Astrocyte (in vitro differentiated cells and primary cell): ENCODE measurements at regions not wholly inside any gene's neighbourhood (a gene's known extent, or its start where the extent isn't known, plus 50 kb on each side); places are given as distances from the start of the nearest gene placed in this dataset.
"Not testable (repeated sequence)": the region's sequence is repeated elsewhere in the genome, so short reads cannot be mapped to it uniquely, and the experiment has no call there.

Experiments used
- DNase-seq: peaks from one replicate; pipeline ENCODE4 v3.0.0-alpha.2; 2010; ENCODE audit warnings: low read depth
- FAIRE-seq: peaks from 2 replicates; lab custom pipeline; 2011; peaks lifted over from hg19 to GRCh38; lab: Jason Lieb, UNC
- H2AFZ ChIP-seq: 2 replicates; pipeline ENCODE4 v1.6.0; 2012; ENCODE audit warnings: low read depth, low read length, inconsistent platforms
- H3K27ac ChIP-seq: 2 replicates; pipeline ENCODE4 v1.5.1; 2011; ENCODE audit warnings: low read depth, low read length, inconsistent platforms
- H3K27me3 ChIP-seq: 2 replicates; pipeline ENCODE4 v1.6.0; 2011; ENCODE audit warnings: low read length, inconsistent platforms; ENCODE audit not compliant: insufficient read depth
- H3K36me3 ChIP-seq: 2 replicates; pipeline ENCODE4 v1.5.1; 2011; ENCODE audit warnings: low read length, inconsistent platforms; ENCODE audit not compliant: insufficient read depth
- H3K4me1 ChIP-seq: 2 replicates; pipeline ENCODE4 v1.5.1; 2011; ENCODE audit warnings: low read length, inconsistent platforms; ENCODE audit not compliant: insufficient read depth
- H3K4me2 ChIP-seq: 2 replicates; pipeline ENCODE4 v1.6.0; 2012; ENCODE audit warnings: low read length, inconsistent platforms
- H3K4me3 ChIP-seq: 2 replicates; pipeline ENCODE4 v1.5.1; 2011; ENCODE audit warnings: low read depth, mild to moderate bottlenecking, low read length, inconsistent platforms; ENCODE audit not compliant: insufficient read depth
- H3K79me2 ChIP-seq: 2 replicates; pipeline ENCODE4 v1.6.0; 2012; ENCODE audit warnings: mild to moderate bottlenecking, low read length, inconsistent platforms; ENCODE audit not compliant: insufficient read depth
- H3K9ac ChIP-seq: 2 replicates; pipeline ENCODE4 v1.6.0; 2012; ENCODE audit warnings: mild to moderate bottlenecking, low read length, inconsistent platforms
- H3K9me3 ChIP-seq: 2 replicates; pipeline ENCODE4 v1.5.1; 2012; ENCODE audit warnings: low read depth, mild to moderate bottlenecking, low read length, inconsistent platforms; ENCODE audit not compliant: insufficient read depth
- H4K20me1 ChIP-seq: 2 replicates; pipeline ENCODE4 v1.6.0; 2012; ENCODE audit warnings: low read length, inconsistent platforms; ENCODE audit not compliant: insufficient read depth
- H3K27ac Mint-ChIP-seq: one replicate; pipeline ENCODE4 v1.8.0; 2021; ENCODE audit warnings: mild to moderate bottlenecking, mixed read lengths; ENCODE audit not compliant: unreplicated experiment
- H3K27me3 Mint-ChIP-seq: one replicate; pipeline ENCODE4 v1.8.0; 2021; ENCODE audit warnings: low read depth, mixed read lengths; ENCODE audit not compliant: unreplicated experiment
- H3K36me3 Mint-ChIP-seq: one replicate; pipeline ENCODE4 v1.8.0; 2021; ENCODE audit warnings: low read depth, mixed read lengths; ENCODE audit not compliant: unreplicated experiment
- H3K4me1 Mint-ChIP-seq: one replicate; pipeline ENCODE4 v1.8.0; 2021; ENCODE audit warnings: low read depth, mixed read lengths; ENCODE audit not compliant: unreplicated experiment
- H3K4me3 Mint-ChIP-seq: one replicate; pipeline ENCODE4 v1.8.0; 2021; ENCODE audit warnings: mild to moderate bottlenecking, moderate library complexity, mixed read lengths; ENCODE audit not compliant: unreplicated experiment
- H3K9me3 Mint-ChIP-seq: one replicate; pipeline ENCODE4 v1.8.0; 2021; ENCODE audit warnings: mild to moderate bottlenecking, mixed read lengths; ENCODE audit not compliant: unreplicated experiment

DNA sequence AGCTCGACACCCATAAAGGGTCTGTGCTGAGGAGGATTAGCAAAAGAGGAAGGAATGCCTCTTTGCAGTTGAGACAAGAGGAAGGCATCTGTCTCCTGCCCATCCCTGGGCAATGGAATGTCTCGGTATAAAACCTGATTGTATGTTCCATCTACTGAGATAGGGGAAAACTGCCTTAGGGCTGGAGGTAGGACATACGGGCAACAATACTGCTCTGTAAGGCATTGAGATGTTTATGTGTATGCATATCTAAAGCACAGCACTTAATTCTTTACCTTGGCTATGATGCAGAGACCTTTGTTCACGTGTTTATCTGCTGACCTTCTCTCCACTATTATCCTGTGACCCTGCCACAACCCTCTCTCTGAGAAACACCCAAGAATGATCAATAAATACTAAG, 210.7 kb downstream of the POTED start:
- not testable (repeated sequence) for H3K9ac ChIP-seq, H3K9me3 Mint-ChIP-seq, H3K4me1 ChIP-seq, H3K4me3 ChIP-seq, H3K4me3 Mint-ChIP-seq, H4K20me1 ChIP-seq, H3K36me3 Mint-ChIP-seq, DNase-seq, H3K9me3 ChIP-seq, H3K27me3 Mint-ChIP-seq, H3K36me3 ChIP-seq, H3K27me3 ChIP-seq, H3K79me2 ChIP-seq, H3K27ac ChIP-seq, H2AFZ ChIP-seq, H3K4me2 ChIP-seq, FAIRE-seq, H3K4me1 Mint-ChIP-seq, H3K27ac Mint-ChIP-seq

DNA sequence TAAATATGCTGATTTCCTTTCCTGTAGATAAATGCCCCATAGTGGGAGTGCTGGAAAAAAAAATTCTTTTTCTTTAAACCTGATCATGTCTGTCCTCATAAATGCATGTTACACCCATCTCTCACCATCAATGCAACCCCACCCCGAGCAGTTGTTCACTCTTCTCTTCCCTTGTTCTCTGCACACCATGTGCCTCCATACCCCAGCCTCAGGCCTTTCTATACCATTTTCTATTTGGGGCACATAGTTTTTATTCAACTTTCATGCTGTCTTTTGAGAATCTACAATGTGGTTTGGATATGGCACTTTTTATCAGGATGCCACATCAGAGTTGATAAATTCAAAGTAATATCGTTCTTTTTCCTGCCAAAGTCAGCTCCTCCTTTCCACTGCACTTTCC, 202.6 kb downstream of the POTED start:
- not testable (repeated sequence) for H4K20me1 ChIP-seq, H3K4me3 Mint-ChIP-seq, H3K27ac ChIP-seq, H3K36me3 ChIP-seq, H3K27me3 ChIP-seq, H3K4me3 ChIP-seq, FAIRE-seq, H2AFZ ChIP-seq, H3K27me3 Mint-ChIP-seq, DNase-seq, H3K4me1 Mint-ChIP-seq, H3K9me3 Mint-ChIP-seq, H3K27ac Mint-ChIP-seq, H3K9me3 ChIP-seq, H3K36me3 Mint-ChIP-seq, H3K4me1 ChIP-seq, H3K79me2 ChIP-seq, H3K9ac ChIP-seq, H3K4me2 ChIP-seq

DNA sequence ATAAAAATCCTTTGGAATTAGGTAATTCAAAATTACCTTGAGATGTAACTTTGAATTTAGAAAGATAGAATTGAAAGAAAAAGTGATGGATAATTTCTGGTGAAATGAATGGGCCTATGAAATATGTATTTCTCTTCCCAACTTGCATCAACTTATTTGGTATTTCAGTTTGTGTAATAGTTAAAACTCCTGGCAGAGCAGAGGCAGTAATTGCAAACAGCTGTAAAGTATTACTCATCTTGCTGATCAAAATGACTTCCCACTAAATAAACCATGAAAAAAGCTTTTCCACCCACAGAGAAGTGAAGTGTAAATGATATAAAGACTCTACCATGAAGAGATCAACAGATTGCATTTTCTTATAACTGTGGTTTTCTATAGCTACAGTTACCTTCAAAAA, 201.0 kb downstream of the POTED start:
- not testable (repeated sequence) for H3K27me3 ChIP-seq, H3K4me3 ChIP-seq, H3K27ac Mint-ChIP-seq, H3K27me3 Mint-ChIP-seq, H2AFZ ChIP-seq, H3K9me3 ChIP-seq, H3K9ac ChIP-seq, H3K4me3 Mint-ChIP-seq, DNase-seq, H3K36me3 Mint-ChIP-seq, H4K20me1 ChIP-seq, FAIRE-seq, H3K36me3 ChIP-seq, H3K4me1 ChIP-seq, H3K9me3 Mint-ChIP-seq, H3K4me2 ChIP-seq, H3K4me1 Mint-ChIP-seq, H3K27ac ChIP-seq, H3K79me2 ChIP-seq

DNA sequence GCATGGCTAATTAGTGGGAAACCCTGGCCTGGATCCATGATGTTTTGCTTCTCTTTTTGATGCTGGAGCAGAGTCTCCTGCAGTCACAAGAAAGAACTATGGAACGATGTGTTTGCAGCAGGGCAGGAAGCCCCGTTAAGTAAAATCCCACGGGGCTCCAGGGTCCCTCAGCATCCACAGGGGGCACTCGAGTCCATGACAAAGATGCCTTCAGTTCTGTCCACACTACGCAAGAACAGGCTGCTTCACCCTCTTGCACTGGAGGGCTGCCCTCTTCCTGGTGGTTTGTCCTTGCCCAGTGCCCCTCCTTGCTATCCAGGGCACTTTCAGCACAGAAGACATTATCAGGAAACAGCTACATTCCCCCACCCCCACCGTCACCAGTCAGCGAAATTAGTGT, 196.9 kb downstream of the POTED start:
- not testable (repeated sequence) for H3K4me3 Mint-ChIP-seq, FAIRE-seq, H3K27me3 Mint-ChIP-seq, H3K9me3 Mint-ChIP-seq, H3K4me3 ChIP-seq, H2AFZ ChIP-seq, H3K27ac ChIP-seq, H4K20me1 ChIP-seq, H3K4me1 Mint-ChIP-seq, H3K36me3 ChIP-seq, H3K4me2 ChIP-seq, H3K4me1 ChIP-seq, H3K27ac Mint-ChIP-seq, H3K9me3 ChIP-seq, H3K79me2 ChIP-seq, H3K36me3 Mint-ChIP-seq, H3K9ac ChIP-seq, DNase-seq, H3K27me3 ChIP-seq

DNA sequence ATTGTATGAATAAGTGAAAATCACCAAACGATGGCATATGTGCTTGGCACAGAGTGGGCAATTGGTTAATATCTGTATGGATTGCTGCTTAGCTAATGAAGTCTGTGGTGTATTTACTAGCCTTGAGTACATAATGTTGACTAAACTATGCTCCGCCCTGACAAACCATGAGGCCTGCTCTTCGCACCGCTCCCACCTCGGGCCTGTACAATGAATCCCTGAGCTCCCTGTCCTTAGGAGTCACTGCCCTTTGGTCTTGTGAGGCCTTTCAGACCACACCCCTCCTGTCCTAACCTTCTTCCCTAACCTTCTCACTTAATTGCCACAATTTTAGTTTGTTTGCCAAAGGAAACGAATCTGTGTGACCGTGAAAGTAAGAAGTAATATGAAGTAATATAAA, 193.2 kb downstream of the POTED start:
- not testable (repeated sequence) for H4K20me1 ChIP-seq, H3K27ac Mint-ChIP-seq, H3K27me3 ChIP-seq, H2AFZ ChIP-seq, H3K9me3 ChIP-seq, FAIRE-seq, H3K4me1 ChIP-seq, H3K79me2 ChIP-seq, H3K36me3 ChIP-seq, DNase-seq, H3K27ac ChIP-seq, H3K9me3 Mint-ChIP-seq, H3K4me2 ChIP-seq, H3K4me1 Mint-ChIP-seq, H3K27me3 Mint-ChIP-seq, H3K4me3 ChIP-seq, H3K36me3 Mint-ChIP-seq, H3K4me3 Mint-ChIP-seq, H3K9ac ChIP-seq
